GM23338 (cell line): ENCODE measurements at regions not wholly inside any gene's neighbourhood (a gene's known extent, or its start where the extent isn't known, plus 50 kb on each side); places are given as distances from the start of the nearest gene placed in this dataset.

Source experiments
- ATAC-seq: fragments of 200-7000 bp; cut with Tn5 transposase; 3 replicates; pipeline ENCODE4 v1.9.1; 2020
- DNase-seq: peaks from one replicate; pipeline ENCODE4 v3.0.0-alpha.2; 2015; ENCODE audit warnings: low spot score
- H2AFZ ChIP-seq: fragments of 200-600 bp; sonication (generic); 2 replicates; pipeline ENCODE4 v1.8.0; 2016; ENCODE audit warnings: antibody characterized with exemption, mild to moderate bottlenecking, moderate library complexity
- H3F3A ChIP-seq: fragments of 200-600 bp; sonication (generic); replicated peaks from 2 replicates; pipeline ENCODE4 v1.8.0; 2017; ENCODE audit warnings: antibody characterized with exemption, mixed run types, low read depth
- H3K27ac ChIP-seq: fragments of 200-600 bp; sonication (generic); 2 replicates; pipeline ENCODE4 v1.6.1; 2016; ENCODE audit warnings: low read depth
- H3K27me3 ChIP-seq: fragments of 200-600 bp; sonication (generic); 2 replicates; pipeline ENCODE4 v1.8.0; 2016; ENCODE audit warnings: mild to moderate bottlenecking, mixed run types, moderate library complexity; ENCODE audit not compliant: insufficient read depth
- H3K36me3 ChIP-seq: fragments of 200-600 bp; sonication (generic); 2 replicates; pipeline ENCODE4 v1.8.0; 2016; ENCODE audit warnings: mild to moderate bottlenecking; ENCODE audit not compliant: insufficient read depth
- H3K4me1 ChIP-seq: fragments of 200-600 bp; sonication (generic); 2 replicates; pipeline ENCODE4 v1.8.0; 2016; ENCODE audit warnings: mild to moderate bottlenecking, moderate library complexity; ENCODE audit not compliant: insufficient read depth
- H3K4me2 ChIP-seq: fragments of 200-600 bp; sonication (generic); 2 replicates; pipeline ENCODE4 v1.7.1; 2017; ENCODE audit warnings: mixed run types
- H3K4me3 ChIP-seq: fragments of 200-600 bp; sonication (generic); 2 replicates; pipeline ENCODE4 v1.6.1; 2016; ENCODE audit warnings: mixed run types
- H3K79me2 ChIP-seq: fragments of 200-600 bp; sonication (generic); replicated peaks from 2 replicates; pipeline ENCODE4 v1.8.0; 2017; ENCODE audit warnings: mild to moderate bottlenecking; ENCODE audit not compliant: insufficient read depth
- H3K9me2 ChIP-seq: fragments of 200-600 bp; sonication (generic); 2 replicates; pipeline ENCODE4 v1.8.0; 2017; ENCODE audit not compliant: insufficient read depth
- H4K20me1 ChIP-seq: fragments of 200-600 bp; sonication (generic); replicated peaks from 2 replicates; pipeline ENCODE4 v1.8.0; 2017; ENCODE audit warnings: mild to moderate bottlenecking; ENCODE audit not compliant: insufficient read depth
- H3K27ac Mint-ChIP-seq: 2 replicates; pipeline ENCODE4 v1.8.0; 2020; ENCODE audit warnings: inconsistent platforms, mild to moderate bottlenecking, moderate library complexity, mixed read lengths
- H3K27me3 Mint-ChIP-seq: 3 replicates; pipeline ENCODE4 v1.8.0; 2022; ENCODE audit warnings: low read depth, mild to moderate bottlenecking, moderate library complexity, mixed read lengths, inconsistent platforms; ENCODE audit not compliant: insufficient read depth, poor library complexity
- H3K36me3 Mint-ChIP-seq: 3 replicates; pipeline ENCODE4 v1.8.0; 2021; ENCODE audit warnings: low read depth, mild to moderate bottlenecking, inconsistent platforms, moderate library complexity, mixed read lengths
- H3K4me1 Mint-ChIP-seq: 3 replicates; pipeline ENCODE4 v1.8.0; 2020; ENCODE audit warnings: mild to moderate bottlenecking, inconsistent platforms, mixed read lengths
- H3K4me3 Mint-ChIP-seq: 3 replicates; pipeline ENCODE4 v1.8.0; 2021; ENCODE audit warnings: moderate library complexity, mild to moderate bottlenecking, inconsistent platforms, mixed read lengths
- H3K9me3 Mint-ChIP-seq: 3 replicates; pipeline ENCODE4 v1.8.0; 2020; ENCODE audit warnings: moderate library complexity, mild to moderate bottlenecking, inconsistent platforms, mixed read lengths
- EZH2 ChIP-seq: fragments of 200-600 bp; sonication (generic); IDR thresholded peaks from one replicate; pipeline ENCODE4 v1.8.0; 2017; ENCODE audit warnings: antibody characterized with exemption, mild to moderate bottlenecking, low read depth; ENCODE audit not compliant: unreplicated experiment
- EZH2phosphoT487 ChIP-seq: fragments of 200-600 bp; sonication (generic); IDR thresholded peaks from one replicate; pipeline ENCODE4 v1.8.1; 2018; ENCODE audit warnings: antibody characterized with exemption; ENCODE audit not compliant: unreplicated experiment
- JUNB ChIP-seq: IDR thresholded peaks from one replicate; pipeline ENCODE4 v1.6.1; 2016; ENCODE audit warnings: antibody characterized with exemption; ENCODE audit not compliant: unreplicated experiment
- POLR2AphosphoS5 ChIP-seq: IDR thresholded peaks from 2 replicates; pipeline ENCODE4 v1.6.1; 2016; ENCODE audit warnings: antibody characterized with exemption, low read depth
- STAT1 ChIP-seq: IDR thresholded peaks from one replicate; pipeline ENCODE4 v1.6.1; 2016; ENCODE audit warnings: antibody characterized with exemption; ENCODE audit not compliant: unreplicated experiment
- ZNF114 ChIP-seq: fragments of 250-450 bp; sonication (Bioruptor Pico); IDR thresholded peaks from 2 replicates; pipeline ENCODE4 v1.5.0; 2020; ENCODE audit warnings: mild to moderate bottlenecking, moderate library complexity
- ZNF331 ChIP-seq: fragments of 250-450 bp; sonication (Bioruptor Pico); IDR thresholded peaks from 2 replicates; pipeline ENCODE4 v1.5.0; 2020; ENCODE audit warnings: low read depth, mild to moderate bottlenecking, moderate library complexity
- TF ChIP-seq, protein P1 (sequence below): IDR thresholded peaks from one replicate; pipeline ENCODE4 v1.6.1; 2018; ENCODE audit warnings: antibody characterized with exemption; ENCODE audit not compliant: unreplicated experiment
- TF ChIP-seq, protein P2 (sequence below), 2 experiments: fragments of 200-600 bp in 1 of 2; sonication (generic) in 1 of 2; conservative IDR thresholded peaks; 2 replicates each; pipeline versions ENCODE4 v1.5.1 to v1.6.1; 2016 to 2017; ENCODE audit warnings: antibody characterized with exemption in 2 of 2, low read depth in 2 of 2, mild to moderate bottlenecking in 2 of 2, moderate library complexity in 1 of 2
- TF ChIP-seq, protein P3 (sequence below): IDR thresholded peaks from 2 replicates; pipeline ENCODE4 v1.6.1; 2016; ENCODE audit warnings: antibody characterized with exemption

DNA sequence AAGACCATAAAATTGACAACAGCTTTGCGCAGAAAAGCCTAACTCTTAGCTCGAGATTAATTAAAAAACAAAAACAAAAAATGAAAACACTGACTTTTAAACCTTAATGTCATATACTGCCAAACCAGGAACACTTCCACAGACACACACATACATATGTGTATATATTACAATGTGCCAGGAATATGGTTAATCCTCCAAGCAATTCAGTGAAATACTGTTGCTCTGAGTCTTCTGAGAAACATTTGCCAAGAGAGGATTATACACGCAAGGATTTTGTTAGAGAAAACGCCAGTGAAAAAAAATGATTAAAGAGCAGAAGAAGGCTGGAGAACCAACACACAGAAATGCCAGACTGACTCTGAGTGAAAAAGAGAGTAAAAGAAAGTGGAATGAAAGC is 116.7 kb upstream of the CHRM3 start (continued):
- TF ChIP-seq, protein P1, sequence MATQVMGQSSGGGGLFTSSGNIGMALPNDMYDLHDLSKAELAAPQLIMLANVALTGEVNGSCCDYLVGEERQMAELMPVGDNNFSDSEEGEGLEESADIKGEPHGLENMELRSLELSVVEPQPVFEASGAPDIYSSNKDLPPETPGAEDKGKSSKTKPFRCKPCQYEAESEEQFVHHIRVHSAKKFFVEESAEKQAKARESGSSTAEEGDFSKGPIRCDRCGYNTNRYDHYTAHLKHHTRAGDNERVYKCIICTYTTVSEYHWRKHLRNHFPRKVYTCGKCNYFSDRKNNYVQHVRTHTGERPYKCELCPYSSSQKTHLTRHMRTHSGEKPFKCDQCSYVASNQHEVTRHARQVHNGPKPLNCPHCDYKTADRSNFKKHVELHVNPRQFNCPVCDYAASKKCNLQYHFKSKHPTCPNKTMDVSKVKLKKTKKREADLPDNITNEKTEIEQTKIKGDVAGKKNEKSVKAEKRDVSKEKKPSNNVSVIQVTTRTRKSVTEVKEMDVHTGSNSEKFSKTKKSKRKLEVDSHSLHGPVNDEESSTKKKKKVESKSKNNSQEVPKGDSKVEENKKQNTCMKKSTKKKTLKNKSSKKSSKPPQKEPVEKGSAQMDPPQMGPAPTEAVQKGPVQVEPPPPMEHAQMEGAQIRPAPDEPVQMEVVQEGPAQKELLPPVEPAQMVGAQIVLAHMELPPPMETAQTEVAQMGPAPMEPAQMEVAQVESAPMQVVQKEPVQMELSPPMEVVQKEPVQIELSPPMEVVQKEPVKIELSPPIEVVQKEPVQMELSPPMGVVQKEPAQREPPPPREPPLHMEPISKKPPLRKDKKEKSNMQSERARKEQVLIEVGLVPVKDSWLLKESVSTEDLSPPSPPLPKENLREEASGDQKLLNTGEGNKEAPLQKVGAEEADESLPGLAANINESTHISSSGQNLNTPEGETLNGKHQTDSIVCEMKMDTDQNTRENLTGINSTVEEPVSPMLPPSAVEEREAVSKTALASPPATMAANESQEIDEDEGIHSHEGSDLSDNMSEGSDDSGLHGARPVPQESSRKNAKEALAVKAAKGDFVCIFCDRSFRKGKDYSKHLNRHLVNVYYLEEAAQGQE = no peak
- no peak for TF ChIP-seq EZH2

DNA sequence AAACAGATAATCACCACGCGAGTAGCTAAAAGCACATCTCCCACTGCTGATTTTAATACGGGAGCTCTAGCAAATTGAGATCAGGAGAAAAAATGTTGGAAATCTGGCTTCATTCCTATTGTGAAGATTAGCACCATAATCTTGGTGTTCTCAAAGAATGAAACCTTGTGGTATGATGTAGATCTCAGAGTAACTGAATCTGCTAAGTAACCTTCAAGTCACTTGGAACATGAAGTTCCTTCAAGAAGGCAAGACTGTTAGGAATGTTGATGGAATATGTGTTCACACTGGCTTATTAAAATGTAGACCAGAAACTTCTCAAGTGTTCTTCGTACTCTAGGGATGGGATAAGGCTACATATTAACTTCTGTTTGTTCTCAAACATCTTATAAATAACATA is 117.4 kb upstream of the CHRM3 start:
- Histone ChIP-seq H3K27me3 (no peaks in the 10 kb centered on the region), H3K4me2 (no peak overlapping the region), H3K4me3 (no peak overlapping the region), H3K4me1 (0 out of 2 replicates have a peak, but pooled peaks cover 1% of the 10 kb centered on the region), H3F3A (no peaks in the 10 kb centered on the region), H2AFZ (no peak overlapping the region; the same call in 1 of the 2 replicates), H3K27ac (no peak overlapping the region), H3K9me2 (peaks cover 28% of the 10 kb centered on the region), H4K20me1 (no peaks in the 10 kb centered on the region), H3K36me3 (no peaks in the 10 kb centered on the region), H3K79me2 (no peaks in the 10 kb centered on the region)
- H3K27ac Mint-ChIP-seq = no peak overlapping the region
- peaks cover under 1% of the 10 kb centered on the region; the same call in 1 of the 3 replicates for H3K4me1 Mint-ChIP-seq
- H3K4me3 Mint-ChIP-seq = no peak overlapping the region
- ATAC-seq (no peak), DNase-seq (no peak)
- peaks cover 3% of the 10 kb centered on the region for H3K27me3 Mint-ChIP-seq
- no peaks in the 10 kb centered on the region; the same call in 2 of the 3 replicates for H3K9me3 Mint-ChIP-seq
- no peaks in the 10 kb centered on the region for H3K36me3 Mint-ChIP-seq
- TF ChIP-seq EZH2 (no peak), ZNF114 (CRISPR knock-in tag) (no peak), POLR2AphosphoS5 (no peak), STAT1 (no peak), EZH2phosphoT487 (no peak), JUNB (no peak), ZNF331 (CRISPR knock-in tag) (no peak)
- TF ChIP-seq, protein P2, sequence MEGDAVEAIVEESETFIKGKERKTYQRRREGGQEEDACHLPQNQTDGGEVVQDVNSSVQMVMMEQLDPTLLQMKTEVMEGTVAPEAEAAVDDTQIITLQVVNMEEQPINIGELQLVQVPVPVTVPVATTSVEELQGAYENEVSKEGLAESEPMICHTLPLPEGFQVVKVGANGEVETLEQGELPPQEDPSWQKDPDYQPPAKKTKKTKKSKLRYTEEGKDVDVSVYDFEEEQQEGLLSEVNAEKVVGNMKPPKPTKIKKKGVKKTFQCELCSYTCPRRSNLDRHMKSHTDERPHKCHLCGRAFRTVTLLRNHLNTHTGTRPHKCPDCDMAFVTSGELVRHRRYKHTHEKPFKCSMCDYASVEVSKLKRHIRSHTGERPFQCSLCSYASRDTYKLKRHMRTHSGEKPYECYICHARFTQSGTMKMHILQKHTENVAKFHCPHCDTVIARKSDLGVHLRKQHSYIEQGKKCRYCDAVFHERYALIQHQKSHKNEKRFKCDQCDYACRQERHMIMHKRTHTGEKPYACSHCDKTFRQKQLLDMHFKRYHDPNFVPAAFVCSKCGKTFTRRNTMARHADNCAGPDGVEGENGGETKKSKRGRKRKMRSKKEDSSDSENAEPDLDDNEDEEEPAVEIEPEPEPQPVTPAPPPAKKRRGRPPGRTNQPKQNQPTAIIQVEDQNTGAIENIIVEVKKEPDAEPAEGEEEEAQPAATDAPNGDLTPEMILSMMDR (conservative IDR thresholded peaks at IDR 0.05; ENCODE audit: low read depth in 2 of 2) = no peak
- TF ChIP-seq, protein P1 = no peak
- TF ChIP-seq, protein P3, sequence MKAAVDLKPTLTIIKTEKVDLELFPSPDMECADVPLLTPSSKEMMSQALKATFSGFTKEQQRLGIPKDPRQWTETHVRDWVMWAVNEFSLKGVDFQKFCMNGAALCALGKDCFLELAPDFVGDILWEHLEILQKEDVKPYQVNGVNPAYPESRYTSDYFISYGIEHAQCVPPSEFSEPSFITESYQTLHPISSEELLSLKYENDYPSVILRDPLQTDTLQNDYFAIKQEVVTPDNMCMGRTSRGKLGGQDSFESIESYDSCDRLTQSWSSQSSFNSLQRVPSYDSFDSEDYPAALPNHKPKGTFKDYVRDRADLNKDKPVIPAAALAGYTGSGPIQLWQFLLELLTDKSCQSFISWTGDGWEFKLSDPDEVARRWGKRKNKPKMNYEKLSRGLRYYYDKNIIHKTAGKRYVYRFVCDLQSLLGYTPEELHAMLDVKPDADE = no peak
